ENCODE measurements at regions not wholly inside any gene's neighbourhood (a gene's known extent, or its start where the extent isn't known, plus 50 kb on each side); places are given as distances from the start of the nearest gene placed in this dataset.

- no peak for DNase-seq (ENCODE audit: low spot score)
Measured at GRCh38 chr6:40194447-40195170, 260.3 kb upstream of the MOCS1 start.

DNA sequence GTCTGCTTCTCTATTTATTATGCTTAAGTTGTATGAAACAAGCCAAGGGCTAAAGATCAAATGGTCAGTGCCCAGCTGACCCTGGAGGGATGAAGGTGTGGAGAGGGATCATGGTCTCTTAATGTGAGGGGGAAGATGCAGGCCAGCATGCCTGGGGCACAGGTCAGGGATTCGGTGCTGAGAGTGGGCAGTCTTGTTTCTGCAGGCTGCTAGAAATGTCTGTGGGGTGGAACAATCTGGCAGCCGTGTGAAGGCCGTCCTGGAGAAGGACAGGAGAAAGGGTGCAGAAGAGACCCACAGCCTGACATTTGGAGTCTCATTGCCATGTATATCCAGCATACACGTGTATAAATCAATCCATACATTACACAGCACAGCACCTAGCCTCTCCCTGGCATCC, 258.3 kb upstream of the MOCS1 start:
- no peak for DNase-seq (ENCODE audit: low spot score)

DNA sequence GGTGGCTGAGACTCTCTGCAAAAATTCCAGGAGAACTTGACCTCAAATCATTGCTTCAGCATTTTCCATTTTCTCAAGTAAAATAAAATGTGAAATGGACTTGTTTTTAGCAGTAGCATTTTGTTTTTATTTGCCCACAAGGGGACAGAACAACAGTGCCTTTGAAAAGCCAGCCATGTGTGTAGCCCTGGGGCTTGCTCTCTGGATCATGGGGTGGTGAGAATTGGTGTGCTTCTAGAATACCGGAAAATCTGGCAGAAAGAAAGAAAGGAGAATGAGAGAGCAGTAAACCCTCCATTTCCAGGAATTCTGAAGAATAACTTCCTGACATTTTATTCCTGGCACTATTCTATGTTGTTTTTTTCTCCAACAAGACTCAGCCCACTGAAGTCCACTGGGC, 254.7 kb upstream of the MOCS1 start:
- no peak for DNase-seq (ENCODE audit: low spot score)

GRCh38 chr6:40187535-40188144, 253.4 kb upstream of the MOCS1 start:
- DNase-seq (ENCODE audit: low spot score): no peak

DNA sequence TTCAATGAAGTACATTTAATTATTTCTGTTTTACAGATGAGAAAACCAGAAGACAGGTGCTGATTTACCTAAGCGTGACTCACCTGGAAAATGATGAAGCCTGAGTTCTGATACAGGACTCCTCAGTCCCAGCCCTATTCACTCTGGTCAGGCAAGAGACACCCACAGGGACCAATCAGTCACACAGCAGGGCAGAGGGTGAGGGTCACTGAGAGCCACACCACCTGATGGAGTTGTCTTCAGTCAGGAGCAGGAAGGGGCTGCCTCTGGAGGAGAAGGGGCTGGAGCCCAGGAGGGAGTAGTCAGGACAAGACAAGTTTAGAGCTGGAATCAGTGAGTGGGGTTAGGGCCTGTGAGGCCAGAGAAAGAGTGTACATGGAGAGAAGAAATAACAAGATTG, 251.2 kb upstream of the MOCS1 start:
- no peak for DNase-seq (ENCODE audit: low spot score)

- DNase-seq (ENCODE audit: low spot score): no peak
Measured at GRCh38 chr6:40183902-40184301, 249.6 kb upstream of the MOCS1 start.

DNA sequence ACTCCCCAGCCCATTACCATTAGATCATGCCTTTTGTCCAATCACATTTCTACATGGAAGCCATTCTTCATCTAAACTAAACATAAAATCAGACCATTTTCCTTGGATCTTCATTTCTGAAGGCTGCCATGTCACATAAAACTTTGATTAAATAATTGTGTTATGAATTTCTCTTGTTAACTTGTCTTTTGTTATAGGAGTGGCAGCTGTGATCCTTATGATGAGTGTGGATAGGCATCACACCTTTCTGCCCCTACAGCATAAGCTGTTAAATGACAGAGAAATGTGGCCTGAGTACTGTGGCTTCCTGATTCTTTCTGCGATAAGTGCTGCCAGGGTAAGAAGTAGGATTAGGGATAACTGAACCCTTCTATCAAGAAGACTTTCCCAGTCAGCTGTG, 247.1 kb upstream of the MOCS1 start:
- no peak for DNase-seq (ENCODE audit: low spot score)

- DNase-seq (ENCODE audit: low spot score): no peak
Measured at GRCh38 chr6:40180271-40180670, 246.0 kb upstream of the MOCS1 start.

DNA sequence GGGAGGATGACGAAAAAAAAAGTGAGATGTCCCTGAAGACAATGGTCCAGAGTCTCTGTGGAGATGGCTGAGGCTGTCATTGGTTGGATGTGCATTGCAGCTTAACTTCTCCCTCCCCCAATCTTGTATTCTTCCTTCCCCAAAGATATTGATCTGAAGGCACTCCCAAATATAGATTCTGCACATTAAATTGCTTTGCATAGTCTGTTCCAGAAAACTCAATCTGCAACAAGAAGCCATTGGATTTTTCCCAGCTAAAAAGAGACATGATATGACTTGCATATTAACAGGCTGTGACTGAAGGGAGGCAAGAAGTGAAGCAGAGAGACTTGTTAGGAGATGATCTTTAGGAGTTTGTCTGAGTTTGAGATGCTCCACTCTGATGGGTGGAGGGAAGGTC, 245.2 kb upstream of the MOCS1 start:
- no peak for DNase-seq (ENCODE audit: low spot score)

DNA sequence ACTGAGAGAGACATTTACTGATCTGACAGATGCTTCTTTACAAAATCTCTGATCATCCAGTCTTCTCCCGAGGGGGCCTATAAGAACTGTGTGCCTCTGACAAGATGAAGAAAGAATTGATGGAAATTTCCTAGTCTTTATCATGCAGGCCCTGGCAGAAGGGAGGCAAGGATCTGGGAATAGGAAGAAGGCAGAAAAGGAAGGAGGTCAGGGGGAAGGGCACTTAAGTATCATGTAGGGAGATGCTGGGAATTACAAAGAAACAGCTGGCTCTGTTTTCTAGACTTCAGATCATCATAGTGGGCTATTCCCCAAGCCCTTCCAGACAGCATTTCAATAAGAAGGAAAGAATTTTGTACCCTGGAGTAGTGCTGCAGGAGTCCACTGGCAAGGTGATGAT, 243.3 kb upstream of the MOCS1 start:
- DNase-seq (ENCODE audit: low spot score): no peak

DNA sequence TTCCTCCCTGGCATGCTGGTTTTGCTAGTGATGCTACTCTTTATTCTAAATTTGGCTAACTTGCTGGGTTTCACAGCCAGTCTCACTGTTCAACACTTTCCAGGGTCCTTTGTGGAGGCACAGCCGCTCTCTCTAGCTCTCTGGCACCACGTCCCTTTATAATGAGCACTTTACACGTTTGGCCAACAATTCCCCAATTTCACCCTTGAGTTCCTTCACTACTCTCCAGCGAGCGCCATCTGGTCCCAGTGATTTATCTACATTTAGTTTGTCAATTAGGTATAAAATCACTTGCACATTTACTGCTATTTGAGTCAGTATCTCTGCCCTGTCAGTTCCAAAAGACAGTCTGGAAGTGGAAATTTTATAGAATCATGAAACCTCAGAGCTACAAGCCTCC, 241.9 kb upstream of the MOCS1 start:
- DNase-seq (ENCODE audit: low spot score): no peak

GRCh38 chr6:40172272-40172671, 238.0 kb upstream of the MOCS1 start:
- no peak for DNase-seq (ENCODE audit: low spot score)

DNA sequence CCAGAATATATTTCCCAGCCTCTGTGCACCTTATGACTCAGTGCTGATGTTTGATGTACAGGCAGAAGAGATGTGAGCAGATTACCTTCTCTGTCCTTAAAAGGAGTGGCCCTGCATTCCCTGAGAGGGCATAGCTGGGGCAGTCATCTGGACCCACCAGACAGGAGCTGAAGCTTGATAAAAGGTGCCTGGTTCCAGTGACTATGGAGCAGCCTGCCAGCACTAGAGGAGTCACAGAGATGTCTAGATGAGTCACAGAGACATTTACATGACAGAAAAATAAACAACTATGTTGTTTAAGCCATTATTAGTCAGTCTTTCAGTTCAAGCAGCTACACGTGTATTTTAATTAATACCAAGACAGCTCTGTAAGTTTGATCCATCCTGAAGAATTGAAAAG, 237.1 kb upstream of the MOCS1 start:
- DNase-seq (ENCODE audit: low spot score): no peak

- DNase-seq (ENCODE audit: low spot score): no peak
Measured at GRCh38 chr6:40170856-40171255, 236.6 kb upstream of the MOCS1 start.

DNA sequence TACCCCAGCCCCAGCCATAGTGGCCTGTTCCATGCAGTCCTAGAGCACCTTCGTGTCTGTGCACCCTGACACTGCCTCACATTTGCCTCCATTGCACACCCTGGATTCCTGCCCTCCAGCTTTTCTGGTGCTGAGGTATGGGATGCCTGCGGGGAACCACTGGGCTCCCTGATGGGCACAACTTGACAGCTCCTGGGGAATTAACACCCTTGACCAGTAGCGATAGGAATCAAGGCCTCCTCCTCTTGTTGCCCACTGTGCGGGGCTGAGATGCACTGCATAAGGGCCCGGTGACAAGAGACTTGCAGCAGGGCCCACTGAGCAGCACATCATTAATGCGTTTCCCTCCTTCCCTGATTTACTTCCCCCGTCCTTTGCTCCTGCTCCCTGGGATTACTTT, 235.6 kb upstream of the MOCS1 start:
- no peak for DNase-seq (ENCODE audit: low spot score)

DNA sequence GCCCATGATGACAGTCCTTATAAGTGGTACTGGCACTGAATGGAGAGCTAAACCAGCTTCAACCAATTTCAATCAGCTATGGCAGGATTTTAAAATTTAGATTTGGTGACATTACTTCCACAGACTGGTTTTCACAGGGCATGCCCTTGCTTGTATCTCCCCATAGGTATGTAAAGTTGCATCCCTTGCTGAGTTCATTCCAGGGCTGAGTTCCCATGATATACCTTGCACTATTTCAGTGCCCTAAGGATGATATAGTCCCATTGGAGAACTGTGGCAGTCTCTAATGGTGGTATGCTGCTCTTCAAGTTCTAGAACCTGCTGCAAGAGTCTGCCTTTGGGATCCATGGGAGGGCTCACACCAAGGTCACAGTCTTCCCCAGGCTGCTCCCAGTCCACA, 232.7 kb upstream of the MOCS1 start:
- DNase-seq (ENCODE audit: low spot score): no peak

GRCh38 chr6:40165036-40165709, 230.9 kb upstream of the MOCS1 start:
- DNase-seq (ENCODE audit: low spot score): no peak

GRCh38 chr6:40164345-40164755, 230.1 kb upstream of the MOCS1 start:
- no peak for DNase-seq (ENCODE audit: low spot score)

- DNase-seq (ENCODE audit: low spot score): no peak
Measured at GRCh38 chr6:40163924-40164323, 229.7 kb upstream of the MOCS1 start.

- DNase-seq (ENCODE audit: low spot score): no peak
Measured at GRCh38 chr6:40162074-40162473, 227.8 kb upstream of the MOCS1 start.

- no peak for DNase-seq (ENCODE audit: low spot score)
Measured at GRCh38 chr6:40160826-40161225, 226.6 kb upstream of the MOCS1 start.

GRCh38 chr6:40159865-40160264, 225.6 kb upstream of the MOCS1 start:
- DNase-seq (ENCODE audit: low spot score): no peak

GRCh38 chr6:40152701-40153436, 218.6 kb upstream of the MOCS1 start:
- no peak for DNase-seq (ENCODE audit: low spot score)

All from hematopoietic multipotent progenitor cell treated with erythropoietin and hydrocortisone succinate and interleukin-3 and kit ligand, for 15 days (in vitro differentiated cells).